ENCODE measurements at regions not wholly inside any gene's neighbourhood (a gene's known extent, or its start where the extent isn't known, plus 50 kb on each side); places are given as distances from the start of the nearest gene placed in this dataset.

GRCh38 chr17:77618731-77619130, 339.8 kb upstream of the TNRC6C start:
- TF ChIP-seq REST (IDR thresholded peaks at IDR 0.05; ENCODE audit: low read depth) (no peak), YY1 (IDR thresholded peaks at IDR 0.05; ENCODE audit: low read depth) (no peak), MAX (IDR thresholded peaks at IDR 0.05) (no peak), CREB1 (IDR thresholded peaks at IDR 0.05; ENCODE audit: low read depth) (no peak), TAF1 (IDR thresholded peaks at IDR 0.05; ENCODE audit: low read depth) (no peak), EGR1 (IDR thresholded peaks at IDR 0.05) (no peak), NFIC (IDR thresholded peaks at IDR 0.05) (no peak), RAD21 (IDR thresholded peaks at IDR 0.05; ENCODE audit: low read depth) (no peak), CEBPB (IDR thresholded peaks at IDR 0.05) (no peak), TCF12 (IDR thresholded peaks at IDR 0.05; ENCODE audit: low read depth) (no peak), FOXM1 (IDR thresholded peaks at IDR 0.05; ENCODE audit: borderline replicate concordance, low read depth) (no peak), TEAD4 (IDR thresholded peaks at IDR 0.05) (no peak), EP300 (IDR thresholded peaks at IDR 0.05; ENCODE audit: borderline replicate concordance) (no peak), USF1 (IDR thresholded peaks at IDR 0.05) (no peak), ZBTB7A (IDR thresholded peaks at IDR 0.05; ENCODE audit: low read depth) (no peak)

GRCh38 chr17:77619326-77619725, 339.2 kb upstream of the TNRC6C start:
- no peak for TF ChIP-seq YY1 (IDR thresholded peaks at IDR 0.05; ENCODE audit: low read depth)
- no peak for TF ChIP-seq FOXM1 (IDR thresholded peaks at IDR 0.05; ENCODE audit: borderline replicate concordance, low read depth)
- TF ChIP-seq TAF1 (IDR thresholded peaks at IDR 0.05; ENCODE audit: low read depth): no peak
- no peak for TF ChIP-seq USF1 (IDR thresholded peaks at IDR 0.05)

- TF ChIP-seq TEAD4 (IDR thresholded peaks at IDR 0.05): no peak
- no peak for TF ChIP-seq TCF12 (IDR thresholded peaks at IDR 0.05; ENCODE audit: low read depth)
- no peak for TF ChIP-seq CEBPB (IDR thresholded peaks at IDR 0.05)
- TF ChIP-seq EGR1 (IDR thresholded peaks at IDR 0.05): no peak
- no peak for TF ChIP-seq ZBTB7A (IDR thresholded peaks at IDR 0.05; ENCODE audit: low read depth)
- no peak for TF ChIP-seq FOXM1 (IDR thresholded peaks at IDR 0.05; ENCODE audit: borderline replicate concordance, low read depth)
- TF ChIP-seq USF1 (IDR thresholded peaks at IDR 0.05): no peak
- TF ChIP-seq MAX (IDR thresholded peaks at IDR 0.05): no peak
- no peak for TF ChIP-seq NFIC (IDR thresholded peaks at IDR 0.05)
- no peak for TF ChIP-seq TAF1 (IDR thresholded peaks at IDR 0.05; ENCODE audit: low read depth)
- TF ChIP-seq CREB1 (IDR thresholded peaks at IDR 0.05; ENCODE audit: low read depth): no peak
- no peak for TF ChIP-seq EP300 (IDR thresholded peaks at IDR 0.05; ENCODE audit: borderline replicate concordance)
- TF ChIP-seq RAD21 (IDR thresholded peaks at IDR 0.05; ENCODE audit: low read depth): no peak
- no peak for TF ChIP-seq REST (IDR thresholded peaks at IDR 0.05; ENCODE audit: low read depth)
- no peak for TF ChIP-seq YY1 (IDR thresholded peaks at IDR 0.05; ENCODE audit: low read depth)
These were observed 338.7 kb upstream of the TNRC6C start for GRCh38 chr17:77619851-77620250.

- no peak for TF ChIP-seq EP300 (IDR thresholded peaks at IDR 0.05; ENCODE audit: borderline replicate concordance)
- no peak for TF ChIP-seq NFIC (IDR thresholded peaks at IDR 0.05)
- TF ChIP-seq TCF12 (IDR thresholded peaks at IDR 0.05; ENCODE audit: low read depth): no peak
- TF ChIP-seq FOXM1 (IDR thresholded peaks at IDR 0.05; ENCODE audit: borderline replicate concordance, low read depth): no peak
These were observed 338.2 kb upstream of the TNRC6C start for GRCh38 chr17:77620282-77620681.

- TF ChIP-seq REST (IDR thresholded peaks at IDR 0.05; ENCODE audit: low read depth) (no peak), NFIC (IDR thresholded peaks at IDR 0.05) (no peak), TCF12 (IDR thresholded peaks at IDR 0.05; ENCODE audit: low read depth) (no peak), ZBTB7A (IDR thresholded peaks at IDR 0.05; ENCODE audit: low read depth) (no peak), MAX (IDR thresholded peaks at IDR 0.05) (no peak), TEAD4 (IDR thresholded peaks at IDR 0.05) (no peak), EP300 (IDR thresholded peaks at IDR 0.05; ENCODE audit: borderline replicate concordance) (no peak), USF1 (IDR thresholded peaks at IDR 0.05) (no peak), YY1 (IDR thresholded peaks at IDR 0.05; ENCODE audit: low read depth) (no peak), CEBPB (IDR thresholded peaks at IDR 0.05) (no peak), TAF1 (IDR thresholded peaks at IDR 0.05; ENCODE audit: low read depth) (no peak), EGR1 (IDR thresholded peaks at IDR 0.05) (no peak), FOXM1 (IDR thresholded peaks at IDR 0.05; ENCODE audit: borderline replicate concordance, low read depth) (no peak), CREB1 (IDR thresholded peaks at IDR 0.05; ENCODE audit: low read depth) (no peak), RAD21 (IDR thresholded peaks at IDR 0.05; ENCODE audit: low read depth) (no peak)
These were observed 335.9 kb upstream of the TNRC6C start for GRCh38 chr17:77622647-77623046.

Data from Ishikawa (cell line).